B cell (primary cell): ENCODE measurements at regions not wholly inside any gene's neighbourhood (a gene's known extent, or its start where the extent isn't known, plus 50 kb on each side); places are given as distances from the start of the nearest gene placed in this dataset.

Source experiments
- ATAC-seq: fragments of 200-7000 bp; cut with Tn5 transposase; one replicate; pipeline ENCODE4 v1.10.0; 2021; ENCODE audit warnings: low read depth, mild to moderate bottlenecking, moderate number of reproducible peaks, moderate library complexity
- CTCF ChIA-PET: fragments of 350-600 bp; sonication (Branson Sonifier 250); formaldehyde crosslinking; loops from one replicate; lab custom pipeline; 2021; ENCODE audit warnings: antibody characterized with exemption, inconsistent platforms; lab: Charles Lee
- POLR2A ChIA-PET: fragments of 350-600 bp; sonication (Branson Sonifier 250); formaldehyde crosslinking; loops from one replicate; lab custom pipeline; 2021; ENCODE audit warnings: antibody characterized with exemption; lab: Charles Lee
- DNase-seq: peaks from one replicate; pipeline ENCODE4 v3.0.0; 2013
- H2AFZ ChIP-seq: 2 replicates; pipeline ENCODE4 v1.6.1; 2012; ENCODE audit warnings: mild to moderate bottlenecking, low read depth, low read length; ENCODE audit not compliant: insufficient read depth, poor library complexity, severe bottlenecking
- H3K27ac ChIP-seq, 2 donors: 1 replicate in 1 of 2; 2 replicates in 1 of 2; pipeline ENCODE4 v1.5.1; 2012 to 2013; ENCODE audit warnings: low read length in 2 of 2, mild to moderate bottlenecking in 2 of 2, moderate library complexity in 1 of 2
- H3K27me3 ChIP-seq, 4 experiments: fragments of 200-600 bp in 1 of 4; sonication (generic) in 1 of 4; replicated peaks in 1 of 4; 1 replicate in 2 of 4; 2 replicates in 2 of 4; pipeline versions ENCODE4 v1.6.1 to v1.7.0; 2013 to 2016; ENCODE audit warnings: low read length in 3 of 4, mild to moderate bottlenecking in 2 of 4, mixed read lengths in 1 of 4, moderate library complexity in 1 of 4; ENCODE audit not compliant: insufficient read depth in 4 of 4, control insufficient read depth in 3 of 4; ENCODE audit errors: control extremely low read depth in 1 of 4
- H3K36me3 ChIP-seq, 2 experiments: replicated peaks in 1 of 2; 1 replicate in 1 of 2; 2 replicates in 1 of 2; pipeline versions ENCODE4 v1.6.1 to v1.7.1; 2013; ENCODE audit warnings: low read length in 1 of 2; ENCODE audit not compliant: insufficient read depth in 2 of 2, control insufficient read depth in 1 of 2; ENCODE audit errors: control extremely low read depth in 1 of 2, extremely low read depth in 1 of 2
- H3K4me1 ChIP-seq, 2 donors: fragments of 200-600 bp in 1 of 2; sonication (generic) in 1 of 2; 1 replicate in 1 of 2; 2 replicates in 1 of 2; pipeline versions ENCODE4 v1.5.1 to v1.6.1; 2013 to 2017; ENCODE audit warnings: low read length in 2 of 2; ENCODE audit not compliant: control insufficient read depth in 2 of 2, insufficient read depth in 2 of 2
- H3K4me2 ChIP-seq: replicated peaks from 2 replicates; pipeline ENCODE3; 2012; ENCODE audit warnings: mild to moderate bottlenecking, low read depth, low read length; ENCODE audit not compliant: poor library complexity, severe bottlenecking
- H3K4me3 ChIP-seq, 5 experiments: fragments of 200-600 bp in 1 of 5; sonication (generic) in 1 of 5; 1 replicate in 3 of 5; 2 replicates in 2 of 5; pipeline versions ENCODE4 v1.5.1 to v1.7.0; 2011 to 2016; ENCODE audit warnings: low read length in 4 of 5, mild to moderate bottlenecking in 4 of 5, low read depth in 2 of 5, control low read depth in 1 of 5, moderate library complexity in 1 of 5; ENCODE audit not compliant: insufficient read depth in 1 of 5; ENCODE audit errors: control extremely low read depth in 1 of 5, extremely low read depth in 1 of 5
- H3K79me2 ChIP-seq: fragments of 200-600 bp; sonication (generic); one replicate; pipeline ENCODE4 v1.6.0; 2016; ENCODE audit warnings: low read length; ENCODE audit not compliant: control insufficient read depth, insufficient read depth
- H3K9ac ChIP-seq: fragments of 200-600 bp; sonication (generic); 2 replicates; pipeline ENCODE4 v1.6.1; 2017; ENCODE audit warnings: mild to moderate bottlenecking, low read length, moderate library complexity
- H3K9me3 ChIP-seq, 3 donors: one replicate each; pipeline versions ENCODE4 v1.6.1 to v1.7.1; 2013; ENCODE audit warnings: low read length in 2 of 3; ENCODE audit not compliant: control insufficient read depth in 2 of 3, insufficient read depth in 1 of 3; ENCODE audit errors: control extremely low read depth in 1 of 3
- H4K20me1 ChIP-seq: 2 replicates; pipeline ENCODE4 v1.6.0; 2012; ENCODE audit warnings: mild to moderate bottlenecking, low read length; ENCODE audit not compliant: insufficient read depth, control insufficient read depth, poor library complexity, severe bottlenecking
- H3K27ac Mint-ChIP-seq: one replicate; pipeline ENCODE4 v1.8.0; 2021; ENCODE audit warnings: mixed read lengths
- H3K27me3 Mint-ChIP-seq: one replicate; pipeline ENCODE4 v1.8.0; 2021; ENCODE audit warnings: mixed read lengths
- H3K4me1 Mint-ChIP-seq: one replicate; pipeline ENCODE4 v1.8.0; 2021; ENCODE audit warnings: mixed read lengths
- H3K4me3 Mint-ChIP-seq: one replicate; pipeline ENCODE4 v1.8.0; 2021; ENCODE audit warnings: mixed read lengths
- H3K9me3 Mint-ChIP-seq: one replicate; pipeline ENCODE4 v1.8.0; 2022; ENCODE audit warnings: mixed read lengths; ENCODE audit not compliant: insufficient read depth
- CTCF ChIP-seq: fragments of 200-600 bp; IDR thresholded peaks from one replicate; pipeline ENCODE4 v1.8.0; 2022; ENCODE audit warnings: antibody characterized with exemption, mild to moderate bottlenecking
- EZH2 ChIP-seq: IDR thresholded peaks from 2 replicates; pipeline ENCODE4 v1.6.1; 2012; ENCODE audit warnings: borderline replicate concordance, low read depth, mild to moderate bottlenecking, moderate library complexity, low read length; ENCODE audit not compliant: insufficient read depth, poor library complexity, severe bottlenecking
- WGBS: methylation state at CpG from one replicate; pipeline ENCODE4 v1.1.5; 2013; ENCODE audit warnings: missing lambda C conversion rate; ENCODE audit not compliant: insufficient coverage; 5-methylcytosine and 5-hydroxymethylcytosine counted together
- intact Hi-C: fragments of 100-400 bp; cut with micrococcal nuclease; formaldehyde crosslinking; loops from one replicate; pipeline ENCODE4 v1.10.0; 2022

GRCh38 chr4:27643101-27643500 is 782.5 kb downstream of the STIM2 start:
- Mint-ChIP-seq H3K27me3 (no peaks in the 10 kb centered on the region), H3K9me3 (no peaks in the 10 kb centered on the region), H3K27ac (no peak overlapping the region), H3K4me3 (no peak overlapping the region), H3K4me1 (no peaks in the 10 kb centered on the region)
- Histone ChIP-seq H3K27ac (no peak overlapping the region), H3K36me3 (no peaks in the 10 kb centered on the region), H4K20me1 (no peaks in the 10 kb centered on the region), H3K9ac (no peak overlapping the region), H2AFZ (no peak overlapping the region), H3K9me3 (no peaks in the 10 kb centered on the region), H3K4me1 (no peaks in the 10 kb centered on the region), H3K27me3 (no peaks in the 10 kb centered on the region), H3K79me2 (no peaks in the 10 kb centered on the region), H3K4me3 (no peak overlapping the region), H3K4me2 (no peak overlapping the region)
- POLR2A ChIA-PET, result no interaction called here
- DNase-seq (no peak), ATAC-seq (no peak)
- no peak for TF ChIP-seq EZH2
- no peak for TF ChIP-seq CTCF
- intact Hi-C loops, result no loop called here
- CTCF ChIA-PET, result no interaction called here

GRCh38 chr4:27648416-27648815 is 787.8 kb downstream of the STIM2 start:
- Mint-ChIP-seq H3K27ac (no peak overlapping the region), H3K27me3 (no peaks in the 10 kb centered on the region), H3K4me3 (no peak overlapping the region), H3K9me3 (no peaks in the 10 kb centered on the region), H3K4me1 (no peaks in the 10 kb centered on the region)
- H3K4me2 ChIP-seq, result no peak overlapping the region
- DNase-seq, result no peak
- no peak overlapping the region for H3K9ac ChIP-seq
- H3K4me3 ChIP-seq, result no peak overlapping the region
- no peaks in the 10 kb centered on the region for H3K36me3 ChIP-seq
- no peak overlapping the region for H3K27ac ChIP-seq
- no peaks in the 10 kb centered on the region for H3K27me3 ChIP-seq
- POLR2A ChIA-PET, result no interaction called here
- H2AFZ ChIP-seq, result no peak overlapping the region
- H3K79me2 ChIP-seq, result no peaks in the 10 kb centered on the region
- H3K9me3 ChIP-seq, result no peaks in the 10 kb centered on the region
- H4K20me1 ChIP-seq, result no peaks in the 10 kb centered on the region
- ATAC-seq, result no peak
- H3K4me1 ChIP-seq, result no peaks in the 10 kb centered on the region
- no CpG with 5 or more reads among the region's 4 CpGs for WGBS
- TF ChIP-seq CTCF (no peak), EZH2 (no peak)
- intact Hi-C loops, result no loop called here
- CTCF ChIA-PET, result no interaction called here
